ENCODE measurements at regions not wholly inside any gene's neighbourhood (a gene's known extent, or its start where the extent isn't known, plus 50 kb on each side); places are given as distances from the start of the nearest gene placed in this dataset.
"Not testable (repeated sequence)": the region's sequence is repeated elsewhere in the genome, so short reads cannot be mapped to it uniquely, and the experiment has no call there.

GRCh38 chr21:35280231-35280630, 231.1 kb upstream of the RUNX1 start:
- DNase-seq (ENCODE audit: low spot score) (no peak), ATAC-seq (ENCODE audit: low FRiP score) (no peak)
- no peak for TF ChIP-seq CTCF (IDR thresholded peaks at IDR 0.05)

- no peak for DNase-seq (ENCODE audit: low spot score)
- TF ChIP-seq CTCF (IDR thresholded peaks at IDR 0.05) = no peak
- ATAC-seq (ENCODE audit: low FRiP score) = no peak
Observed at GRCh38 chr21:35275776-35276175, 226.7 kb upstream of the RUNX1 start.

GRCh38 chr21:35274923-35275322, 225.8 kb upstream of the RUNX1 start:
- TF ChIP-seq CTCF (IDR thresholded peaks at IDR 0.05) = no peak
- DNase-seq (ENCODE audit: low spot score) (no peak), ATAC-seq (ENCODE audit: low FRiP score) (no peak)

- no peak for ATAC-seq (ENCODE audit: low FRiP score)
- TF ChIP-seq CTCF (IDR thresholded peaks at IDR 0.05) = no peak
- no peak for DNase-seq (ENCODE audit: low spot score)
Observed at GRCh38 chr21:35274090-35274489, 225.0 kb upstream of the RUNX1 start.

- ATAC-seq (ENCODE audit: low FRiP score) (no peak), DNase-seq (ENCODE audit: low spot score) (no peak)
Observed at GRCh38 chr21:35273333-35273732, 224.2 kb upstream of the RUNX1 start.

GRCh38 chr21:35271344-35272118, 222.4 kb upstream of the RUNX1 start:
- not testable (repeated sequence) for ATAC-seq (ENCODE audit: low FRiP score); DNase-seq (ENCODE audit: low spot score)

More at GRCh38 chr21:35273333-35273732, 224.2 kb upstream of the RUNX1 start:
- no peak for TF ChIP-seq CTCF (IDR thresholded peaks at IDR 0.05)

- DNase-seq (ENCODE audit: low spot score) = no peak
- ATAC-seq (ENCODE audit: low FRiP score) = no peak
- no peak for TF ChIP-seq CTCF (IDR thresholded peaks at IDR 0.05)
Observed at GRCh38 chr21:35268817-35269216, 219.7 kb upstream of the RUNX1 start.
